IPS-18a (cell line): ENCODE measurements at regions not wholly inside any gene's neighbourhood (a gene's known extent, or its start where the extent isn't known, plus 50 kb on each side); places are given as distances from the start of the nearest gene placed in this dataset.

Experiments
- H3K27ac ChIP-seq: one replicate; pipeline ENCODE4 v1.5.1; 2013; ENCODE audit warnings: low read length
- H3K27me3 ChIP-seq: one replicate; pipeline ENCODE4 v1.6.1; 2013; ENCODE audit warnings: mild to moderate bottlenecking, low read length; ENCODE audit not compliant: control insufficient read depth, insufficient read depth
- H3K36me3 ChIP-seq: one replicate; pipeline ENCODE4 v1.6.1; 2013; ENCODE audit warnings: low read depth, low read length; ENCODE audit not compliant: control insufficient read depth
- H3K4me1 ChIP-seq: one replicate; pipeline ENCODE4 v1.6.1; 2013; ENCODE audit warnings: low read depth, low read length; ENCODE audit not compliant: control insufficient read depth
- H3K4me3 ChIP-seq: one replicate; pipeline ENCODE4 v1.5.1; 2013; ENCODE audit warnings: low read length
- H3K9ac ChIP-seq: one replicate; pipeline ENCODE4 v1.6.1; 2013; ENCODE audit warnings: mild to moderate bottlenecking, low read length, moderate library complexity
- H3K9me3 ChIP-seq: one replicate; pipeline ENCODE4 v1.6.1; 2013; ENCODE audit warnings: low read depth, low read length; ENCODE audit not compliant: control insufficient read depth

DNA sequence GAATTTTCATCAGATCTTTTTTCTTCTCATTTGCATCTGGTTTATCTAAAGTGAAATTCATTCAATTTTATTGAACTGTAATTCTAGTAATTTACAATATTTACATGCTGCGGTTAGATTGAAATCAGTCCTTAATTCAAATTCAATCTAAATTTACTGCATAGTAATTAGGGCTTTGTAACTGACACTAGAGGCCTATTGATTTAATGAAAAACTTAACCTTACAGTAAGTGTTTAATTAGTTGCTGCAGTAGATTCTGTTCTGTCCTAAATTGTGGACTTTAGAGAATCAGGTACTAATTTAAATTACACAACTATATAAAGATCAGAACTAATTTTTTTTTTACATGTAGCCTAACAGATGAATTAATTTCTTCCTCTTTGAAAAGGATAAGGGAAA lies 758.8 kb upstream of the TENM3 start:
- Histone ChIP-seq H3K4me1 (peaks cover 24% of the 10 kb centered on the region), H3K27me3 (no peaks in the 10 kb centered on the region), H3K27ac (no peak overlapping the region), H3K4me3 (no peak overlapping the region), H3K9ac (no peak overlapping the region), H3K9me3 (no peaks in the 10 kb centered on the region), H3K36me3 (no peaks in the 10 kb centered on the region)

DNA sequence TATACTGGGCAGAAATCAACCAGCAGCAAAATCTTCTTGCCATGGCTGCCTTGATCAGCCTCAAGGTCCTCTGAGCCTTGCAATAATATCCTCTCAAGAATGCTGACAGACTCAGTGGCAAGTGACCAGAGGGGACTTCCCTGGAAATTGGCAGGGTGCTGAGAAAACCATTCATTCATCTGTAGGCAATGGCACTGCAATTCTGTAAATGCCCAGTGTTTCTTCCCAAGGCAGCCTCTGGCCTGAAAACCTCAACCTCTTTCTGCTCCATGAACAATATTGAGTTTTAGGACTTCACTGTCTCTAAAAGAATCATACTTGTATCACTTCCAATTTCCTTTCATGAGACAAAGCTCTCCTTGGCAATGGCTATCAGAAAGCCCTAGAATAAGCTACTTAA lies 754.3 kb upstream of the TENM3 start:
- H3K27me3 ChIP-seq: no peaks in the 10 kb centered on the region
- no peaks in the 10 kb centered on the region for H3K9me3 ChIP-seq

GRCh38 chr4:181498148-181498547 lies 745.1 kb upstream of the TENM3 start:
- Histone ChIP-seq H3K27me3 (no peaks in the 10 kb centered on the region), H3K4me3 (no peak overlapping the region), H3K27ac (no peak overlapping the region), H3K9me3 (no peaks in the 10 kb centered on the region), H3K36me3 (no peaks in the 10 kb centered on the region), H3K4me1 (no peaks in the 10 kb centered on the region), H3K9ac (no peak overlapping the region)

More for the DNA sequence above, 754.3 kb upstream of the TENM3 start:
- H3K4me1 ChIP-seq: peaks cover 6% of the 10 kb centered on the region
- H3K9ac ChIP-seq: no peak overlapping the region
- H3K27ac ChIP-seq: no peak overlapping the region
- H3K4me3 ChIP-seq: no peak overlapping the region
- no peaks in the 10 kb centered on the region for H3K36me3 ChIP-seq

- Histone ChIP-seq H3K36me3 (no peaks in the 10 kb centered on the region), H3K4me1 (peaks cover 10% of the 10 kb centered on the region), H3K27ac (no peak overlapping the region), H3K9ac (no peak overlapping the region), H3K27me3 (no peaks in the 10 kb centered on the region), H3K9me3 (no peaks in the 10 kb centered on the region), H3K4me3 (no peak overlapping the region)
Observed at GRCh38 chr4:181502611-181503010, 740.6 kb upstream of the TENM3 start.

- Histone ChIP-seq H3K4me1 (peaks cover 21% of the 10 kb centered on the region), H3K9ac (no peak overlapping the region), H3K9me3 (no peaks in the 10 kb centered on the region), H3K4me3 (no peak overlapping the region), H3K27me3 (no peaks in the 10 kb centered on the region), H3K27ac (no peak overlapping the region), H3K36me3 (no peaks in the 10 kb centered on the region)
Observed at GRCh38 chr4:181503687-181504390, 739.4 kb upstream of the TENM3 start.

- H3K27me3 ChIP-seq: no peaks in the 10 kb centered on the region
- no peaks in the 10 kb centered on the region for H3K36me3 ChIP-seq
- H3K27ac ChIP-seq: no peak overlapping the region
- H3K4me3 ChIP-seq: no peak overlapping the region
- H3K9me3 ChIP-seq: no peaks in the 10 kb centered on the region
- no peak overlapping the region for H3K9ac ChIP-seq
- peaks cover 32% of the 10 kb centered on the region for H3K4me1 ChIP-seq
Observed at GRCh38 chr4:181504924-181505323, 738.3 kb upstream of the TENM3 start.

- H3K9me3 ChIP-seq: no peaks in the 10 kb centered on the region
- no peak overlapping the region for H3K27ac ChIP-seq
- no peak overlapping the region for H3K4me3 ChIP-seq
- no peaks in the 10 kb centered on the region for H3K36me3 ChIP-seq
- H3K27me3 ChIP-seq: no peaks in the 10 kb centered on the region
- H3K9ac ChIP-seq: no peak overlapping the region
- peaks cover 33% of the 10 kb centered on the region for H3K4me1 ChIP-seq
Observed at GRCh38 chr4:181507180-181507835, 735.9 kb upstream of the TENM3 start.

DNA sequence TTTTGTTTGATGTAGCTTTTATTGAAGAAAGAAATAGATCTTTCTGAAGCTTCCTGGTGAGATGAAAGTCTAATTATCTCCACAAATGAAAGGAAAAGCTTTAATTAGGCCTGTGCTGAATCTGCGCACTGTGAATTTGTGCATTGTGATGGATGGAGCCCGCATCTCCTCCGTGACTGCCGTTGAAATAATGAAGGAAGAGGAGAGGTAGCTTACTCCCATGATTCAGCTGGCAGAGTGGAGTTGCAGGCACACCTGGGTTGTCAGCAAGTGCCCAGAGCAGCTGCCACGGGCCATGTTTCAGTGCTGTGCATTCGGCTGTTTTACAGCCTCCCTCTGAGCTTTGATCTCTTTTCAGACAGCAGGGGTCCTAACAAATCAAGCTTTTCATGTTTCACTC lies 735.3 kb upstream of the TENM3 start:
- no peak overlapping the region for H3K9ac ChIP-seq
- H3K4me3 ChIP-seq: no peak overlapping the region
- no peak overlapping the region for H3K27ac ChIP-seq
- H3K36me3 ChIP-seq: no peaks in the 10 kb centered on the region
- H3K27me3 ChIP-seq: no peaks in the 10 kb centered on the region
- H3K4me1 ChIP-seq: peaks cover 33% of the 10 kb centered on the region
- H3K9me3 ChIP-seq: no peaks in the 10 kb centered on the region

DNA sequence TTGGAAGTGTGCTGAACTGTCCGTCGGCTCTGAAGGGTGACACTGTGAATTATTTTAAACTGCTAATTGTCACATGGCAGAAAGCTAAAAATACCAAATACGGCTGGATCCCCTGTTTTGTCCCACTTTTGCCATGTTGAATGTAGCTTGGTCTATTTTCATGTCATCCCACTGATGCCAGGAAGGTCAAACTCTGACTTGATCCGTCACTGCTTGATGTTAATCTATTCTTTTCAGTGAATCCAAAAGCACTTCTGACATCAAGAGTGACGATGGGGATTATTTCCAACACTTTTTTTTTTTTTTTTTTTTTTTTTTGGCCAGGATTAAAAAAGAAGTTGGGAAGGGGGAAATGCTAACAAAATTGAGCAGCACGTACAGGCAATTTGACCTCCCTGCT lies 734.6 kb upstream of the TENM3 start:
- Histone ChIP-seq H3K9me3 (no peaks in the 10 kb centered on the region), H3K4me1 (peaks cover 33% of the 10 kb centered on the region), H3K27ac (no peak overlapping the region), H3K36me3 (no peaks in the 10 kb centered on the region), H3K9ac (no peak overlapping the region), H3K4me3 (no peak overlapping the region), H3K27me3 (no peaks in the 10 kb centered on the region)

DNA sequence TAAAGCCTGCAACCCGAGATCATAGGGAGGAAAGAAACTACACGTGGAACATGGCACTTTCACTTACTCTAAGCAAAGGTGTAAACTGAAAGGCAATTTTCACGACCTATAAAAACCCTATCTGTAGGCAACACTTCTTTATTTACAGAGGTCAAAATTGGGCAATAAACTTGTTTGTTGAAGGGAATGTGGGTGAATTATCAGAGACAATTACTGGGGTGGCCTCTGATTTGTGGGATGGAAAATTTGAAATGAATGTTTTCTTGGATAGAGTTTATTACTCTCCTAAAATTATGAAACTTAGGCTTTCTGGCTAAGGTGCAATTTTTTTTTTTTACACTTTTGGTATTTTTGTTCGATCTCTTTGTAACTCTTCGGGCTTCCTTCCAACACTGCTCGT lies 734.1 kb upstream of the TENM3 start:
- H3K36me3 ChIP-seq: no peaks in the 10 kb centered on the region
- no peak overlapping the region for H3K27ac ChIP-seq
- no peak overlapping the region for H3K9ac ChIP-seq
- H3K4me3 ChIP-seq: no peak overlapping the region
- peaks cover 33% of the 10 kb centered on the region for H3K4me1 ChIP-seq
- H3K9me3 ChIP-seq: no peaks in the 10 kb centered on the region
- no peaks in the 10 kb centered on the region for H3K27me3 ChIP-seq

GRCh38 chr4:181517491-181517890 lies 725.7 kb upstream of the TENM3 start:
- Histone ChIP-seq H3K4me1 (no peaks in the 10 kb centered on the region), H3K4me3 (no peak overlapping the region)

DNA sequence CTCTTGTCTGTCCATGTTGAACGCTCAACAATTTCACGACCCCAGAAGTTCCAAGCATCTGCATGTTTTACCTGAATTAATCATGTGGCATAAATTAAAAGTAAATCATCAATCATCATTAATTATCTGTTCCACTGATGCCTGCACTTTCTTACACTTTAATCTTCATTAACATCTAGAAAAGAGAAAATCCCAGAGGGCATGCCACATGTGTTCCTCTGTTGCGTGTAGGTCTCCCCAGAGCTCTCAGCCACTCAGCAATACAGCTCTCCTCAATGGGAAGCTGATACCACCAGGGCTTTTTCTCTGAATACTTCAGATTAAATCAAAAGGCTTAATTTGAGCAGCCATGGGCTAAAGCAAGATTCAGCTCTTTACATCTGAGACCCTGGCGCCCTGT lies 722.4 kb upstream of the TENM3 start:
- no peaks in the 10 kb centered on the region for H3K36me3 ChIP-seq
- H3K27me3 ChIP-seq: no peaks in the 10 kb centered on the region
- H3K27ac ChIP-seq: no peak overlapping the region
- no peak overlapping the region for H3K4me3 ChIP-seq
- peaks cover 14% of the 10 kb centered on the region for H3K4me1 ChIP-seq
- H3K9ac ChIP-seq: no peak overlapping the region
- no peaks in the 10 kb centered on the region for H3K9me3 ChIP-seq

More at GRCh38 chr4:181517491-181517890, 725.7 kb upstream of the TENM3 start:
- Histone ChIP-seq H3K36me3 (no peaks in the 10 kb centered on the region), H3K9ac (no peak overlapping the region), H3K27ac (no peak overlapping the region), H3K27me3 (no peaks in the 10 kb centered on the region), H3K9me3 (no peaks in the 10 kb centered on the region)
